Gastroesophageal sphincter (tissue), 4 donors: ENCODE measurements at regions not wholly inside any gene's neighbourhood (a gene's known extent, or its start where the extent isn't known, plus 50 kb on each side); places are given as distances from the start of the nearest gene placed in this dataset.

Experiments used
- ATAC-seq: fragments of 150-250 bp; one replicate; pipeline ENCODE4 v1.9.1; 2016; ENCODE audit warnings: mild to moderate bottlenecking, moderate library complexity
- H3K27ac ChIP-seq, 4 donors: fragments of 200-600 bp; sonication (generic) in 3 of 4; 1 replicate in 3 of 4; 2 replicates in 1 of 4; pipeline ENCODE4 v1.5.1; 2016 to 2019
- H3K27me3 ChIP-seq: fragments of 200-600 bp; sonication (generic); one replicate; pipeline ENCODE4 v1.5.1; 2019
- H3K36me3 ChIP-seq, 2 donors: fragments of 200-600 bp; sonication (generic); one replicate each; pipeline ENCODE4 v1.5.1; 2019; ENCODE audit warnings: control low read depth in 1 of 2
- H3K4me1 ChIP-seq, 3 donors: fragments of 200-600 bp; sonication (generic); 1 replicate in 2 of 3; 2 replicates in 1 of 3; pipeline ENCODE4 v1.5.1; 2016 to 2019; ENCODE audit warnings: control low read depth in 2 of 3
- H3K4me3 ChIP-seq, 2 donors: fragments of 200-600 bp; sonication (generic); one replicate each; pipeline ENCODE4 v1.5.1; 2019; ENCODE audit warnings: mild to moderate bottlenecking in 1 of 2, moderate library complexity in 1 of 2
- H3K9me3 ChIP-seq, 3 donors: fragments of 200-600 bp; sonication (generic); one replicate each; pipeline ENCODE4 v1.5.1; 2017 to 2019; ENCODE audit warnings: control low read depth in 2 of 3
- CTCF ChIP-seq, 4 experiments: fragments of 200-600 bp in 2 of 4; fragments of 450-650 bp in 2 of 4; sonication (generic) in 1 of 4; IDR thresholded peaks; one replicate each; pipeline ENCODE4 v1.5.1; 2017 to 2019; ENCODE audit warnings: antibody characterized with exemption in 4 of 4, mild to moderate bottlenecking in 2 of 4, moderate library complexity in 2 of 4
- EP300 ChIP-seq: sonication (generic); formaldehyde crosslinking; IDR thresholded peaks from one replicate; pipeline ENCODE4 v1.6.1; 2017; ENCODE audit warnings: antibody characterized with exemption, mild to moderate bottlenecking
- POLR2A ChIP-seq, 2 donors: fragments of 450-650 bp; IDR thresholded peaks; one replicate each; pipeline ENCODE4 v1.6.1; 2017; ENCODE audit warnings: antibody characterized with exemption in 2 of 2, mild to moderate bottlenecking in 2 of 2, moderate library complexity in 1 of 2
- POLR2AphosphoS5 ChIP-seq: sonication (generic); formaldehyde crosslinking; IDR thresholded peaks from one replicate; pipeline ENCODE4 v1.6.1; 2017; ENCODE audit warnings: antibody characterized with exemption
- WGBS, 2 donors: methylation state at CpG; one replicate each; pipeline ENCODE4 v1.1.5; 2018; ENCODE audit warnings: low coverage in 1 of 2; 5-methylcytosine and 5-hydroxymethylcytosine counted together

GRCh38 chr21:39119891-39120290, 63.4 kb downstream of the PSMG1 start:
- 96 to 100% methylated on average over 1 to 6 of the region's 6 CpGs for whole genome bisulfite sequencing, 2 donors
- no peak for ATAC-seq

GRCh38 chr21:39118604-39119215, 64.5 kb downstream of the PSMG1 start:
- Histone ChIP-seq H3K27me3 (no peaks in the 10 kb centered on the region), H3K4me3 (no peak overlapping the region), H3K27ac (no peak overlapping the region), H3K9me3 (peaks cover 0 to 8% (median 0%) of the 10 kb centered on the region in 3 donors), H3K36me3 (no peaks in the 10 kb centered on the region), H3K4me1 (no peaks in the 10 kb centered on the region)
- TF ChIP-seq POLR2AphosphoS5 (no peak), EP300 (no peak), POLR2A (IDR thresholded peaks at IDR 0.05) (no peak), CTCF (IDR thresholded peaks at IDR 0.05) (no peak)
- WGBS, 2 donors, result no CpG with 5 or more reads among the region's 8 CpGs
- no peak for ATAC-seq

More at GRCh38 chr21:39119891-39120290, 63.4 kb downstream of the PSMG1 start:
- TF ChIP-seq EP300 (no peak), POLR2AphosphoS5 (no peak), POLR2A (IDR thresholded peaks at IDR 0.05) (no peak), CTCF (IDR thresholded peaks at IDR 0.05) (no peak)
- Histone ChIP-seq H3K4me3 (no peak overlapping the region), H3K27me3 (no peaks in the 10 kb centered on the region), H3K27ac (no peak overlapping the region), H3K9me3 (peaks cover 0 to 8% (median 0%) of the 10 kb centered on the region in 3 donors), H3K36me3 (no peaks in the 10 kb centered on the region), H3K4me1 (peaks cover 0 to 7% (median 0%) of the 10 kb centered on the region in 3 donors)

GRCh38 chr21:39118061-39118460, 65.2 kb downstream of the PSMG1 start:
- H3K4me3 ChIP-seq, result no peak overlapping the region
- ATAC-seq, result no peak
- no peaks in the 10 kb centered on the region for H3K36me3 ChIP-seq
- H3K27me3 ChIP-seq, result no peaks in the 10 kb centered on the region
- no peak overlapping the region for H3K27ac ChIP-seq
- TF ChIP-seq EP300 (no peak), CTCF (IDR thresholded peaks at IDR 0.05) (no peak), POLR2AphosphoS5 (no peak), POLR2A (IDR thresholded peaks at IDR 0.05) (no peak)
- H3K4me1 ChIP-seq, result peaks cover 0 to 5% (median 0%) of the 10 kb centered on the region in 3 donors
- WGBS, 2 donors, result 92 to 96% methylated on average over 2 to 9 of the region's 10 CpGs
- peaks cover 0 to 6% (median 0%) of the 10 kb centered on the region in 3 donors for H3K9me3 ChIP-seq

GRCh38 chr21:39117440-39117970, 65.7 kb downstream of the PSMG1 start:
- H3K4me1 ChIP-seq, result peaks cover 0 to 10% (median 0%) of the 10 kb centered on the region in 3 donors
- TF ChIP-seq POLR2A (IDR thresholded peaks at IDR 0.05) (no peak), CTCF (IDR thresholded peaks at IDR 0.05) (no peak), EP300 (no peak), POLR2AphosphoS5 (no peak)
- WGBS, 2 donors, result 98 to 100% methylated on average over 2 to 6 of the region's 11 CpGs
- H3K4me3 ChIP-seq, result no peak overlapping the region
- H3K36me3 ChIP-seq, result no peaks in the 10 kb centered on the region
- H3K9me3 ChIP-seq, result peaks cover 0 to under 1% (median 0%) of the 10 kb centered on the region in 3 donors
- no peak for ATAC-seq
- H3K27ac ChIP-seq, result no peak overlapping the region
- no peaks in the 10 kb centered on the region for H3K27me3 ChIP-seq
